ENCODE measurements at regions not wholly inside any gene's neighbourhood (a gene's known extent, or its start where the extent isn't known, plus 50 kb on each side); places are given as distances from the start of the nearest gene placed in this dataset.

DNA sequence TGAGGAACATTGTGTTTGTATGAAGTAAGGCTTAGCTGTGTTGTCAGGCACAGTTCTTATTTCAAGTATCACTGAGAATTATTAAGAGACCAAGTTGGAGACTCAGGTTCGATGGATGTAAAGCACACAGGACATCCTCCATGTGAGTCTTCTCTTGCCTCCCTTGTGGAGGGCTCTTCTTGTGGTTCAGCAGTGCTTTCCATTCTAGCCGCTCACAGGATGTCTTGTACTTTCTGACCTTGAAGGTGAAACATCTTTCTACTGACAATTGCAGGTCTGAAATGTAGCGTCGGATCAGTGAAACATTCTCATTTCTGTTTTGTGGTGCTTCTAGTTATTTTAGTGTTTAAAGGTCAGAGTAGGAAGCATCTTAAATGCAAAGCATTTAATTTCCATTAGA is 154.6 kb downstream of the HIPK3 start:
- no peak for DNase-seq (ENCODE audit: low read depth)

DNA sequence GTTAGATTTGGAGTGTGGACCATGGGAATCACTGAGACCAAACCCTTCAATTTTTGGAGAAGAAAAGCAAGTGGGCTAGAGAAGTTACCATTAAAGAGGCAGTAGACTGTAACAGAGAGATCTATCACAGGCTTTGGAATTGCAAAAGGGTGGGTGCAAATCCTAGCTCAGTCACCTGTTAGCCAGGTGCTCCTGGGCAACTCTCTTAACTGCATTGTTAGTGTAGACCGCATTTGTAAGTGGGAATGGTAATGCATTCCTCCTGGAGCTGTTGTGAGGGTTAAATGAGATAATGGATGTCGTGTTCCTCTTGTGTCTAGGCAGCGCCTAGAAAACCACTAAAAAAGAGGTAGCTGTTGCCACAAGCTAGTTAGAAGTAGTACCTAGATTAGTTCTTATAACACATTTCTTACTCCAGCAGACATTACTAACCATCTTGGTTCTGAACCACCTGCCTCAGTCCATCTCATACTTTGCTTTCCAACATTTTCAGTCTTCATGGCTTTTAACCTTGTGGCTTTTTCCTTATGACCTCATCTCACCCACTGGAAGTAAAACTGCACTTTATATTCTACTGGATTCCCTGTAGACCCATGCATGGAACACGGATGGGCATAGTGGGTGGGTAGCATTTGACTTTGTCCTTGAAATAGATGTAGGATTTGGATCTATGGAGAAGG is 153.0 kb downstream of the HIPK3 start:
- no peak for DNase-seq (ENCODE audit: low read depth)
